Right ventricle myocardium inferior (tissue), 1 donor: ENCODE measurements at regions not wholly inside any gene's neighbourhood (a gene's known extent, or its start where the extent isn't known, plus 50 kb on each side); places are given as distances from the start of the nearest gene placed in this dataset.

Experiments
- ATAC-seq: fragments of 200-7000 bp; cut with Tn5 transposase; one replicate; pipeline ENCODE4 v1.9.1; 2020; ENCODE audit warnings: mild to moderate bottlenecking, moderate library complexity
- DNase-seq: peaks from one replicate; pipeline ENCODE4 v3.0.0; 2021; ENCODE audit errors: missing footprints
- intact Hi-C: fragments of 100-400 bp; cut with DNase I; formaldehyde crosslinking; loops from one replicate; pipeline ENCODE4 v1.11.0; 2022
- donor health status: DM: no; HTN: yes; CAD: no; lungs with severe emphysema.

- ATAC-seq (peak; percentile 92), DNase-seq (peak; percentile 70)
- intact Hi-C loops = loop anchor here (5.0 kb wide), 3 partner anchors 51 to 316 kb away; partner anchors contain the start of gene NUDT4
These were observed 132.7 kb upstream of the EEA1 start for GRCh38 chr12:93061473-93062419.

GRCh38 chr12:93065896-93066295 is 136.8 kb upstream of the EEA1 start:
- intact Hi-C loops = no loop called here
- no peak for DNase-seq
- ATAC-seq = no peak

- intact Hi-C loops = no loop called here
- no peak for ATAC-seq
- DNase-seq = no peak
These were observed 143.2 kb upstream of the EEA1 start for GRCh38 chr12:93072340-93072739.

GRCh38 chr12:93073324-93073723 is 144.2 kb upstream of the EEA1 start:
- DNase-seq = no peak
- intact Hi-C loops = no loop called here
- ATAC-seq = no peak

- ATAC-seq (no peak), DNase-seq (no peak)
- intact Hi-C loops = no loop called here
These were observed 149.0 kb upstream of the EEA1 start for GRCh38 chr12:93078059-93078458.

- no peak for DNase-seq
- ATAC-seq = no peak
- intact Hi-C loops = no loop called here
These were observed 149.5 kb upstream of the EEA1 start for GRCh38 chr12:93078577-93078976.

- ATAC-seq = no peak
- intact Hi-C loops = no loop called here
These were observed 150.2 kb upstream of the EEA1 start for GRCh38 chr12:93079271-93079670.

GRCh38 chr12:93079976-93080375 is 150.9 kb upstream of the EEA1 start:
- intact Hi-C loops = no loop called here
- no peak for DNase-seq
- no peak for ATAC-seq

More at GRCh38 chr12:93079271-93079670, 150.2 kb upstream of the EEA1 start:
- DNase-seq = no peak

- ATAC-seq (no peak), DNase-seq (no peak)
- intact Hi-C loops = no loop called here
These were observed 151.4 kb upstream of the EEA1 start for GRCh38 chr12:93080452-93080851.

GRCh38 chr12:93080994-93081809 is 152.1 kb upstream of the EEA1 start:
- intact Hi-C loops = no loop called here
- DNase-seq (no peak), ATAC-seq (no peak)

GRCh38 chr12:93081810-93082165 is 152.7 kb upstream of the EEA1 start:
- DNase-seq (no peak), ATAC-seq (no peak)
- intact Hi-C loops = no loop called here

- intact Hi-C loops = no loop called here
- no peak for DNase-seq
- no peak for ATAC-seq
These were observed 156.5 kb upstream of the EEA1 start for GRCh38 chr12:93085383-93086287.

- DNase-seq (no peak), ATAC-seq (no peak)
- intact Hi-C loops = no loop called here
These were observed 157.2 kb upstream of the EEA1 start for GRCh38 chr12:93086288-93086727.

GRCh38 chr12:93087840-93088610 is 158.9 kb upstream of the EEA1 start:
- no peak for ATAC-seq
- DNase-seq = no peak
- intact Hi-C loops = no loop called here

- no peak for DNase-seq
- ATAC-seq = no peak
- intact Hi-C loops = no loop called here
These were observed 160.9 kb upstream of the EEA1 start for GRCh38 chr12:93089805-93090569.

GRCh38 chr12:93090731-93091172 is 161.7 kb upstream of the EEA1 start:
- DNase-seq (no peak), ATAC-seq (no peak)
- intact Hi-C loops = no loop called here

GRCh38 chr12:93091886-93092648 is 163.0 kb upstream of the EEA1 start:
- intact Hi-C loops = no loop called here
- ATAC-seq (no peak), DNase-seq (no peak)
